HG03175 (cell line): ENCODE measurements at regions not wholly inside any gene's neighbourhood (a gene's known extent, or its start where the extent isn't known, plus 50 kb on each side); places are given as distances from the start of the nearest gene placed in this dataset.
"Not testable (repeated sequence)": the region's sequence is repeated elsewhere in the genome, so short reads cannot be mapped to it uniquely, and the experiment has no call there.

Experiments used
- ATAC-seq: cut with Tn5 transposase; IDR thresholded peaks from one replicate; pipeline ENCODE4 v1.9.1; 2021; ENCODE audit warnings: mild to moderate bottlenecking, moderate library complexity; ENCODE audit not compliant: unreplicated experiment

DNA sequence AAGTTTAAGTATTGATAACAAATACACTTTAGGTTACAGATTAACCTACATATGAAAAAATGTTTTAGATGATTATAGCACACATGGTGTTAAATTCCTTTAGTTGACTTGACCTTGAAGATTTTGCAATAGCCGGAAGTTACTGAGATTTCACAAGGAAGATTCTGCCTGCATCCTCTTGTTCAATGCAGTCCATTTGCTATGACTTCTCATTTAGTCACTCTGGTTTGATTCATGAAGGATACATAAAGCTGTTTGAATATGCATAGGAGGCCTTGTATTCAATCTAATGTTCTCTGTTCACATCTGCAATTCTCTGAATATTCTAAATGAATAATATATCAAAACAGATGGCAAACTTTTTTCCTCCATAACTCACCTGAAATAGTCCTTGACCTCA lies 870.2 kb upstream of the GOT2 start:
- ATAC-seq: no peak

GRCh38 chr16:59601452-59601851 lies 867.3 kb upstream of the GOT2 start:
- ATAC-seq: no peak

GRCh38 chr16:59597269-59597668 lies 863.2 kb upstream of the GOT2 start:
- ATAC-seq: no peak

GRCh38 chr16:59596693-59597092 lies 862.6 kb upstream of the GOT2 start:
- no peak for ATAC-seq

DNA sequence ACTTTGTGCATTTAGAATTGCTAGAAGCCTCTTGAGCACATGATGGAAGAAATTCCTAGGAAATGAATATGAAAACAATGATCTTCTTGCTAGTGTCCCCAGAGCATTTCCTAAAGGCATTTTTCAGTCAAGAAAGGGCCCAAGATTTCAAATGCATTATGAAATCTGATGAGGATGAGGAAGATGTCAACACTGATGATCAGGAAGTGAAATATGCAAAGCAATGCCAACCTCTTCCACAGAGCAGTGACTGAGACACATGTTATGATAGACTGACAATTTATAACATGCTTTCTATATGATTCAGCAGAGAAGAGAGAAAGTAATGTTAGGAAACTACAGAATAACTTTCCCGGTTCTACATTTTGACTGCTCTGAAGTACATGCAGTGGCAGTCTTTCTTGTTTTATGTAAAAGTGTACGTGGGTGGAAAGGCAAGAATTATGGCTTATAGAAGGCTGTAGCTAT lies 859.1 kb upstream of the GOT2 start:
- ATAC-seq: no peak

DNA sequence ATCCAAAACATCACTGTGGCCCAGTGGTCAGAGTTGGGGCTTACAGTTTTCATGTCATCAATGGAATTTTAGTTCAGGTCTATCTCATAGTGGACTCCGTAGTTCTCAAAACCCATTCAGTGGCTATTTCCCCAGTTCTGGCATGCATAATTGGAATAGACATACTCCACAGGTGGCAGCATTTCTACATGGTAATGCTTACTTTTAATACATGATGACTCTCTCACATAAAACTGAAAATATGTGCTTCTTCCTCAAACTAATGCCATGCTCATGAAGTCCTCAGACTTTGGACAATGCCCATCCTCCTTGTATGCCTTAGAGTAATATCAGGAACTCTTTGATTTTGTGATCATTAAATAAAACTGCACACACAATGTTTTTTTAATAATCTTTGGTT lies 857.4 kb upstream of the GOT2 start:
- ATAC-seq: no peak

DNA sequence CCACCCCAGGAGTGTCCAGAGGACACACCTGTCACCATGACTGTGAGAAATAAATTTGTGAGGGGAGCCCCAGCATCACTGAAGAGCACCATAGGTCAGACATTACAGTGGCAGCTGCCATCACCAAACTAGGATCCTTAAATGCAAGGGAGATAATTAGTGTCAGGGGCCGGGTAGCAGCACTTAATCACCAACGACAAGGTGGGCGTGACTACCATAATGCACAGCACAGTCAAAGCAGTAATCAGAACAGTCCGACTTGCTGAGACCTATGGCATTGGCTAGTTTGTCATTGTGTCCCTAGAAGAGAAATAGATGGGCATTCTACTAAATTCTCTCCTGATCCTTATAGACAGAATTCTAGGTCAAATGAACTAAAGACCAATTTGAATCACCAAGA lies 856.7 kb upstream of the GOT2 start:
- no peak for ATAC-seq

DNA sequence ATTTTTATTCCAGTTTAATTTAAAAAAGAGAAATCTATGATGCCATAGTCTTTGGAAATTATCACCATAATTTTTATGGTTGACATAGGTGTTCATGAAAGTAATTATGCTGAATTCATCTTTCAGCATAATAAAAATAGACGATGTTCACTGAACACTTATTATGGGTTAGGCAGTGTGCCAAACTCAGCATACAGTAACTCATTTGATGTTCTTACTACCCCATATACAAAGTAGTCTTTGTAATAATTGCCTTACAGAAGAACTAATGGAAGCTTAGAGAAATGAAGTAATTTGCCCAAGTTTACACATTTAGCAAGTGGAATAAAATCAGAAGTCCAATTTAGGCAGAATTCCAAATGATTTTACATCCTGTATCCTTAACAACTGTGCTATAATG lies 852.2 kb upstream of the GOT2 start:
- no peak for ATAC-seq

GRCh38 chr16:59574296-59574695 lies 840.2 kb upstream of the GOT2 start:
- ATAC-seq: no peak

DNA sequence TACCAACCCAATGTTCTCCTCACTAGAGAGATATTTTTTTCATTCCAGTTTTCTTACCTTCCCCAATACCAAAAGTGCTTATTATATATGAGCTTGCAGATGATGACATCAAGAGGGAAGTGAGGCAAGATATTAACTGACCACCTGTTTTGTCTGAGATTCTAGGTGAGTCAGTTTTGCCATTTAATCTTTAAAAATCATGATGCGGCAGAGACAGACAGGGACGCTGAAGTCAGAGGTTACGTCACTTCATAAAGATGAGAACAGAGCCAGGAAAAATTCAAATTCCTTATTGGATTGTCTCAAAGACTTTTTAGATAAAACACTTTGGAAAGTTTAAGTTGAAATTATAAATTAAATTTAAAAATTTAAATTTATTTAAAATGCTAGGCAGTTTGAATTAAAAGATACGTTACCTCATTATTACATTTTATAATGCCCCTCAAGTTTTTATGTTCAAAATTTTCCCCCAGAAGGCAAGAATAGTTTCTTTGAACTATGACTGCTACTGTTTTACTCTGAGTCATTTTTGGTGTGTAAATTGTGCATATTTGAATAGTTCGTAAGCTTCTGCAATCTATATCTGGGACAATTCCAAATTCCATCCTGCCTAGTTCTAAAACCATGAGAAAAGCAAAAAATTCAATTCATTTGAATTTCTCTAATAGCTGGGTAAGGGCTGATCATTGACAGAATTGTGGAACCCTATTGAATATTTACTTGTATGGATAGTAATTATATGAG lies 839.6 kb upstream of the GOT2 start:
- no peak for ATAC-seq

GRCh38 chr16:59567496-59567895 lies 833.4 kb upstream of the GOT2 start:
- ATAC-seq: no peak

DNA sequence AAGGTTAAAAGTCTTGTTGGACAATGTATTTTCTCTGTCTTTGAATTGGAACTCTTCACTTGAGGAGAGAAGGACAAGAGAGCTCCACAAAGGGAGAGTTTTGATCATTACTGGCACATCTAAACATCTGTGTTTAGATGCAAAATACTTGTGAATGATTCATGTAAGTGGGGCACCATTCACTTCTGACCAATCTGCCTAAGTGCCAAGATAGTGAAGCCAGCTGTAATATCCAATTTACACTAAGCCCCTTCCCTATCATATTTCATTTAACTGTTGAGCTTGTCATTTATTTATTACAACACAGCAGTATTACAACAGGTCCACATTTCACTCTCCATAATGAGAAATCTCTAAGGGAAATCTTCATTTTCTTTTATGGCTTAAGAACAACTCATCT lies 832.3 kb upstream of the GOT2 start:
- no peak for ATAC-seq

- no peak for ATAC-seq
Measured at GRCh38 chr16:59558679-59559078, 824.6 kb upstream of the GOT2 start.

DNA sequence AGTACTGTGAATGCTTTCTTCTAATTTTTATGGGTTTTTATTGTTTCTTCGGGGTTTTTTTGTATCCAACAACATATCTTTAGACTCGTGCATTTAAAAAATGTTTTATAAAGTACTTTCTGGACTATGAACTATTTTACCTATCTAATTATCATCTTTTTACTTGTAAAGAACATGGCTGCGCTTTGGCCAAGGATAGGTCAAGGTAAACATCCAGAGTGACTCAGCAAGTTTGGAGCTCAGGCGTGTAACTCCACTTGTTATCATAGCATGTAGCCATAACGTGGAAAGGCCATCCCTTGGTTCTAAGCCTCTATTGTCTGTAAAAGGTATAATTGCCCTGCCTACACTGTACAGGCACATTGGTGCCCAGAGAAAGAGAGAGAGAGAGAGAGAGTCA lies 818.0 kb upstream of the GOT2 start:
- no peak for ATAC-seq

DNA sequence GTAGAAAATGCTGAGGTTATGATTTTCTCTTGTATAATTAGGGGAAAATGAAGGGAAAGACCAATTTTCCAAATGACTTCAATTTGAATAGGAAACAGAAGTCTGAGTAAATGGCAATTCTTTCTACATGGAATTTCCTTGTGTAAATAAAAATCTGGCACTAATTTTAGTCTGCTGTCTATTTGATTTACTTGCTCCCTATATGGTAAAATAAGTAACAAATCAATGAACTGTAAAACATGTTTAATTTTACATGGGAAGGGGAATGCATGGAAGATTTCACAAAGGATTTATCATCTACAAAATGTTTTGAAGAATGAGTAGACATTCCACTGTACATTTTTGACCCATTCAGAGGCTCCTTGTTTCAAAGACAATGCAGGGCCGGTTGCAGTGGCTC lies 811.6 kb upstream of the GOT2 start:
- no peak for ATAC-seq

GRCh38 chr16:59543641-59544040 lies 809.5 kb upstream of the GOT2 start:
- ATAC-seq: no peak

GRCh38 chr16:59540621-59541020 lies 806.5 kb upstream of the GOT2 start:
- ATAC-seq: no peak

DNA sequence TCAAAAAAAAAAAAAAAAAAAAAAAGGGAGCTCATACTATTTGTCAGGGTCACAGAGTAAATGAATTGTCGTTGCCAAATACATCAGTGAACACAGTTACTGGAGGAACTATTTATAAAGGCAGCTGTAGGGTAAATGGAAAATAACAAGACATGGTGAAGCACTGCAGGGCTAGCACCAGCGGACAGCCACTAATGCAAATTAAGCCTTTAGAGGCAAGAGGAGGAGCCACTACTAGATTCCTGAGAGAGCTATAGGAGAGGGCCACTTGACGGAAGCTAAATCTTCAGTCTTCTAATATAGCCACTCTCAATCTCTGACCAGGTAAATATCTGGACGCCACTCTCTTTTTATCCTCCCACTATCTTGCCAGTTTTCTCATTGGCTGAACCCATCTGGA lies 801.2 kb upstream of the GOT2 start:
- ATAC-seq: no peak

DNA sequence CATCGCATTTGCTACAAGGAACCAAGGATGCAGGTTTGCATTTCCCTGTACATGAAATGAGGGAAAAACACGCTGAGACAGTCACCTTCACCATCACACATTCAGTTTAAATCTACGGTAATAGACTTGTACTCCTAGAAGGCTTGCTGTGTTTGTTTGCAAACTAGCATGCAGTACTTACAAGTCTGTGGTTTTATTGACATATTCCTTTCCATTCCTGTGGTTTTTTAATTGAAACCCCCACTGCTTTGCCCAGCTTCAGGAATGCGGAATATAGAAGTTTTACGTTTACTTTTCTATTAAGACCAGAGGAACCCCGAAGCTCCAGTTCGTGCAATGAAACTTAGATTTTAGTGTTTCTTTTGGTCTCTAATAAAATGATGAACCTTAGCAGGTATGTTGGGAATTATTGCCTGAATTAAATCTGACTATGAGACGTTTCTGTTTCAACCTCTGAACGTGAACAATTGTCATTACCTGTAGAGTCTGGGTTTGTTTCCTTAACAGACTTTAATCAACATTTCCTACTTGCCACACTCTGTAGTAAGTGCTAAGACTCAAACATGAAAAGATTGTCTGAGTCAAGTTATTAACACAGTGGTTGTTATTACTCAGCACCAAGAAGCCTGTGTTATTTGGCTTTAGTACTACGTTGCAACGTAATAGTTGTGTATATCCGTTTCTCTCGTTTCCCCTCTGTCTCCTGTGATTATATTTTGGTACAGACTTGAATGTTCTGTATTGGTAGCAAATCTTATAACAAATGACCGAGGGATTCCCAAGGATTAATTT lies 793.3 kb upstream of the GOT2 start:
- no peak for ATAC-seq

GRCh38 chr16:59522826-59523225 lies 788.7 kb upstream of the GOT2 start:
- ATAC-seq: no peak

GRCh38 chr16:59518721-59519120 lies 784.6 kb upstream of the GOT2 start:
- not testable (repeated sequence) for ATAC-seq

DNA sequence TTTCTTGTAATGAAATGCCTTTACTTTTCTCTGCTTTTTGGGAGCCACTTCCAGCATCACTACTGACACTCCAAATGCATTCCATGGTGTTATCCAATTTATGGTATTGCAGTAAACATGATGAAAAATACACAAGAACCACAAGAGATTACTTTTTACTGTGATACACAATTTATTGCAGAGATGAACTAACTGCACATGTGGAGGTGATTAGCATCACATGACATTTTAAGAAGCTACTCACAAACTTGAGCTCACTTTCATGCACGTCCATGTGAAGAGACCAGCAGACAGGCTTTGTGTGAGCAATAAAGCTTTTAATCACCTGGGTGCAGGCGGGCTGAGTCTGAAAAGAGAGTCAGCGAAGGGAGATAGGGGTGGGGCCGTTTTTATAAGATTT lies 780.5 kb upstream of the GOT2 start:
- ATAC-seq: no peak
